ENCODE measurements at regions not wholly inside any gene's neighbourhood (a gene's known extent, or its start where the extent isn't known, plus 50 kb on each side); places are given as distances from the start of the nearest gene placed in this dataset.
"Not testable (repeated sequence)": the region's sequence is repeated elsewhere in the genome, so short reads cannot be mapped to it uniquely, and the experiment has no call there.

DNA sequence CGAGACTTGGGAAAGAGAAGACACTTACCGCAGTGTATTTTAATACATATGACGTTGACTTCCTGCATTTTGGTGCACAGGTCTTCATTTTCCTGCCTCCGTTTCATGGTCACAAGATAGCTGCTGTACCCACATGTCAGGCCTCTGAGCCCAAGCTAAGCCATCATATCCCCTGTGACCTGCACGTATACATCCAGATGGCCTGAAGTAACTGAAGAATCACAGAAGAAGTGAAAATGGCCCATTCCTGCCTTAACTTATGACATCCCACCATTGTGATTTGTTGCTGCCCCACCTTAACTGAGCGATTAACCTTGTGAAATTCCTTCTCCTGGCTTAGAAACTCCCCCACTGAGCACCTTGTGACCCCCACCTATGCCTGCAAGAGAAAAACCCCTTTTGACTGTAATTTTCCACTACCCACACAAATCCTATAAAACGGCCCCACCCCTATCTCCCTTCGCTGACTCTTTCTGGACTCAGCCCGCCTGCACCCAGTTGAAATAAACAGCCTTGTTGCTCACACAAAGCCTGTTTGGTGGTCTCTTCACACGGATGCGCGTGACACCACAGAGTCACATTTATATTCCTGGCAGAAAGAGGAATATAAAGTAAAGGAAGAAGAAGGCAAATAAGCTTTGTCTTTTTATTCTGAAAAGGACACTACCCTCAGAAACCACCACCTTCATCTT is 78.4 kb upstream of the AMN1 start:
- H3K36me3 ChIP-seq (ENCODE audit: control insufficient read depth, insufficient read depth, low read length); H3K27ac ChIP-seq (ENCODE audit: extremely low read depth, low read depth, low read length); H3K9me1 ChIP-seq (ENCODE audit: control insufficient read depth, insufficient read depth, low read length); H3K79me2 ChIP-seq (ENCODE audit: control insufficient read depth, insufficient read depth, low read length); H3K4me2 ChIP-seq (ENCODE audit: insufficient read depth, low read length); DNase-seq (ENCODE audit: extremely low read depth in 1 of 4, low spot score in 3 of 4); CTCF ChIA-PET (ENCODE audit: low intra/inter-chr PET ratio); H3K4me3 ChIP-seq; intact Hi-C loops (cut with micrococcal nuclease); BruUV-seq (replicated peaks); H3K4me1 ChIP-seq (replicated peaks in 1 of 2; ENCODE audit: control insufficient read depth in 2 of 2, insufficient read depth in 2 of 2, low read length in 2 of 2); H3K27me3 ChIP-seq (ENCODE audit: control insufficient read depth in 2 of 2, insufficient read depth in 2 of 2, low read length in 2 of 2); H3K9me3 ChIP-seq (replicated peaks; ENCODE audit: control insufficient read depth, insufficient read depth, low read depth, low read length); FAIRE-seq; ATAC-seq; POLR2A ChIA-PET; H4K20me1 ChIP-seq (replicated peaks; ENCODE audit: control insufficient read depth, insufficient read depth, low read length); H3K9ac ChIP-seq (ENCODE audit: insufficient read depth in 1 of 2, low read depth in 2 of 2, low read length in 2 of 2); in situ Hi-C loops (cut with MboI): not testable (repeated sequence)
- peak overlapping the region; percentile 8; the same call in 1 of the 2 replicates for H2AFZ ChIP-seq (ENCODE audit: low read depth, low read length)
- 76% methylated on average over 11 of the region's 12 CpGs for WGBS (ENCODE audit: insufficient coverage, low coverage, missing lambda C conversion rate)

DNA sequence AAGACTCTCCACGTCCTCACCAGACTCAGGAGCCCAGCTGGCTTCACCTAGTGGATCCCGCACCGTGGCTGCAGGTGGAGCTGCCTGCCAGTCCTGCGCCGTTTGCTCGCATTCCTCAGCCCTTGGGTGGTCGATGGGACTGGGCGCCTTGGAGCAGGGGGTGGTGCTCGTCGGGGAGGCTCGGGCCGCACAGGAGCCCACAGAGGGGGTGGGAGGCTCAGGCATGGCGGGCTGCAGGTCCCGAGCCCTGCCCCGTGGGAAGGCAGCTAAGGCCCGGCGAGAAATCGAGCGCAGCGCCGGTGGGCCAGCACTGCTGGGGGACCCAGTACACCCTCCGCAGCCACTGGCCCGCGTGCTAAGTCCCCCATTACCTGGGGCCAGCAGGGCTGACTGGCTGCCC is 76.9 kb upstream of the AMN1 start:
- H3K4me3 ChIP-seq; H3K79me2 ChIP-seq (ENCODE audit: control insufficient read depth, insufficient read depth, low read length); FAIRE-seq; ATAC-seq; intact Hi-C loops (cut with micrococcal nuclease); DNase-seq (ENCODE audit: extremely low read depth in 1 of 4, low spot score in 3 of 4); H2AFZ ChIP-seq (ENCODE audit: low read depth, low read length); H3K27me3 ChIP-seq (ENCODE audit: control insufficient read depth in 2 of 2, insufficient read depth in 2 of 2, low read length in 2 of 2); CTCF ChIA-PET (ENCODE audit: low intra/inter-chr PET ratio); H3K9ac ChIP-seq (ENCODE audit: insufficient read depth in 1 of 2, low read depth in 2 of 2, low read length in 2 of 2); H4K20me1 ChIP-seq (replicated peaks; ENCODE audit: control insufficient read depth, insufficient read depth, low read length); POLR2A ChIA-PET; H3K9me3 ChIP-seq (replicated peaks; ENCODE audit: control insufficient read depth, insufficient read depth, low read depth, low read length); H3K36me3 ChIP-seq (ENCODE audit: control insufficient read depth, insufficient read depth, low read length); H3K9me1 ChIP-seq (ENCODE audit: control insufficient read depth, insufficient read depth, low read length); H3K4me2 ChIP-seq (ENCODE audit: insufficient read depth, low read length); H3K4me1 ChIP-seq (replicated peaks in 1 of 2; ENCODE audit: control insufficient read depth in 2 of 2, insufficient read depth in 2 of 2, low read length in 2 of 2); H3K27ac ChIP-seq (ENCODE audit: extremely low read depth, low read depth, low read length); BruUV-seq (replicated peaks); in situ Hi-C loops (cut with MboI): not testable (repeated sequence)
- 80% methylated on average over 13 of the region's 24 CpGs for WGBS (ENCODE audit: insufficient coverage, low coverage, missing lambda C conversion rate)

DNA sequence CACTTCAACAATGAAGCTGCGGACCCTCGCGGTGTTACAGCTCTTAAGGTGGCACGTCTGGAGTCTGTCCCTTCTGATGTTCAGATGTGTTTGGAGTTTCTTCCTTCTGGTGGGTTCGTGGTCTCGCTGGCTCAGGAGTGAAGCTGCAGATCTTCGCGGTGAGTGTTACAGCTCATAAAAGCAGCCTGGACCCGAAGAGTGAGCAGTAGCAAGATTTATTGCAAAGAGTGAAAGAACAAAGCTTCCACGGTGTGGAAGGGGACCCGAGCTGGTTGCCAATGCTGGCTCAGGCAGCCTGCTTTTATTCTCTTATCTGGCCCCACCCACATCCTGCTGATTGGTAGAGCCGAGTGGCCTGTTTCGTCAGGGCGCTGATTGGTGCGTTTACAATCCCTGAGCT is 75.9 kb upstream of the AMN1 start:
- H3K4me3 ChIP-seq; CTCF ChIA-PET (ENCODE audit: low intra/inter-chr PET ratio); H3K4me1 ChIP-seq (replicated peaks in 1 of 2; ENCODE audit: control insufficient read depth in 2 of 2, insufficient read depth in 2 of 2, low read length in 2 of 2); H3K4me2 ChIP-seq (ENCODE audit: insufficient read depth, low read length); H3K79me2 ChIP-seq (ENCODE audit: control insufficient read depth, insufficient read depth, low read length); in situ Hi-C loops (cut with MboI); H4K20me1 ChIP-seq (replicated peaks; ENCODE audit: control insufficient read depth, insufficient read depth, low read length); H3K9me3 ChIP-seq (replicated peaks; ENCODE audit: control insufficient read depth, insufficient read depth, low read depth, low read length); BruUV-seq (replicated peaks); H3K9me1 ChIP-seq (ENCODE audit: control insufficient read depth, insufficient read depth, low read length); DNase-seq (ENCODE audit: extremely low read depth in 1 of 4, low spot score in 3 of 4); H3K27ac ChIP-seq (ENCODE audit: extremely low read depth, low read depth, low read length); intact Hi-C loops (cut with micrococcal nuclease); H2AFZ ChIP-seq (ENCODE audit: low read depth, low read length); H3K36me3 ChIP-seq (ENCODE audit: control insufficient read depth, insufficient read depth, low read length); H3K9ac ChIP-seq (ENCODE audit: insufficient read depth in 1 of 2, low read depth in 2 of 2, low read length in 2 of 2); H3K27me3 ChIP-seq (ENCODE audit: control insufficient read depth in 2 of 2, insufficient read depth in 2 of 2, low read length in 2 of 2); ATAC-seq; POLR2A ChIA-PET; FAIRE-seq: not testable (repeated sequence)
- 91% methylated on average over 7 of the region's 15 CpGs for WGBS (ENCODE audit: insufficient coverage, low coverage, missing lambda C conversion rate)

All from K562 (cell line).